22Rv1 (cell line): ENCODE measurements at regions not wholly inside any gene's neighbourhood (a gene's known extent, or its start where the extent isn't known, plus 50 kb on each side); places are given as distances from the start of the nearest gene placed in this dataset.

Experiments used
- CTCF ChIP-seq: fragments of 450-650 bp; IDR thresholded peaks from 2 replicates; pipeline ENCODE4 v1.5.1; 2017; ENCODE audit warnings: mild to moderate bottlenecking
- ZFX ChIP-seq: fragments of 450-650 bp; IDR thresholded peaks from 2 replicates; pipeline ENCODE4 v1.6.1; 2017; ENCODE audit warnings: antibody characterized with exemption, borderline replicate concordance

GRCh38 chr6:132133736-132134445, 182.7 kb upstream of the CCN2 start:
- no peak for TF ChIP-seq CTCF
- no peak for TF ChIP-seq ZFX
